Uterus (tissue), 3 donors: ENCODE measurements at regions not wholly inside any gene's neighbourhood (a gene's known extent, or its start where the extent isn't known, plus 50 kb on each side); places are given as distances from the start of the nearest gene placed in this dataset.

ENCODE experiments used
- DNase-seq, 2 donors: peaks; one replicate each; pipeline ENCODE4 v3.0.0-alpha.2; 2019 to 2020
- H3K27ac ChIP-seq, 2 donors: fragments of 200-600 bp; sonication (generic); 1 replicate in 1 of 2; 2 replicates in 1 of 2; pipeline ENCODE4 v1.5.1; 2016 to 2018
- H3K27me3 ChIP-seq, 2 donors: fragments of 200-600 bp; sonication (generic); one replicate each; pipeline ENCODE4 v1.5.1; 2018 to 2019; ENCODE audit warnings: control low read depth in 1 of 2
- H3K36me3 ChIP-seq, 2 donors: fragments of 200-600 bp; sonication (generic); one replicate each; pipeline ENCODE4 v1.5.1; 2019; ENCODE audit warnings: control low read depth in 1 of 2
- H3K4me1 ChIP-seq, 2 donors: fragments of 200-600 bp; sonication (generic); one replicate each; pipeline ENCODE4 v1.5.1; 2018 to 2019; ENCODE audit warnings: control low read depth in 1 of 2
- H3K4me3 ChIP-seq, 2 donors: fragments of 200-600 bp; sonication (generic); 1 replicate in 1 of 2; 2 replicates in 1 of 2; pipeline ENCODE4 v1.5.1; 2018 to 2019; ENCODE audit warnings: mild to moderate bottlenecking in 1 of 2
- H3K9me3 ChIP-seq, 2 donors: fragments of 200-600 bp; sonication (generic); one replicate each; pipeline ENCODE4 v1.5.1; 2019; ENCODE audit warnings: control low read depth in 1 of 2
- CTCF ChIP-seq, 4 experiments: fragments of 200-600 bp in 2 of 4; fragments of 450-650 bp in 2 of 4; sonication (generic) in 2 of 4; IDR thresholded peaks; one replicate each; pipeline ENCODE4 v1.5.1; 2016 to 2019; ENCODE audit warnings: antibody characterized with exemption in 4 of 4, mild to moderate bottlenecking in 2 of 4, moderate library complexity in 1 of 4
- POLR2A ChIP-seq, 2 donors: fragments of 450-650 bp; IDR thresholded peaks; one replicate each; pipeline ENCODE4 v1.6.1; 2016; ENCODE audit warnings: antibody characterized with exemption in 2 of 2, mild to moderate bottlenecking in 1 of 2, moderate library complexity in 1 of 2
- intact Hi-C: fragments of 100-400 bp; cut with DNase I; formaldehyde crosslinking; loops from one replicate; pipeline ENCODE4 v1.15.1; 2023; ENCODE audit warnings: low total_unique reads
- donor health status: DM: yes; HTN: yes; CAD: no.

- H3K27me3 ChIP-seq = no peaks in the 10 kb centered on the region
- H3K9me3 ChIP-seq = no peaks in the 10 kb centered on the region
- TF ChIP-seq POLR2A (IDR thresholded peaks at IDR 0.05) = no peak
- TF ChIP-seq CTCF (IDR thresholded peaks at IDR 0.05) = no peak
- H3K27ac ChIP-seq = no peak overlapping the region
- no peaks in the 10 kb centered on the region for H3K36me3 ChIP-seq
- intact Hi-C loops = no loop called here
- no peak for DNase-seq
- no peaks in the 10 kb centered on the region for H3K4me1 ChIP-seq
- H3K4me3 ChIP-seq = no peak overlapping the region
Measured at GRCh38 chr3:40925231-40925630, 274.1 kb upstream of the CTNNB1 start.

- Histone ChIP-seq H3K4me3 (no peak overlapping the region), H3K9me3 (no peaks in the 10 kb centered on the region), H3K27ac (no peak overlapping the region), H3K4me1 (no peaks in the 10 kb centered on the region), H3K36me3 (no peaks in the 10 kb centered on the region), H3K27me3 (no peaks in the 10 kb centered on the region)
- intact Hi-C loops = no loop called here
- DNase-seq = no peak
- TF ChIP-seq CTCF (IDR thresholded peaks at IDR 0.05) (no peak), POLR2A (IDR thresholded peaks at IDR 0.05) (no peak)
Measured at GRCh38 chr3:40930131-40930538, 269.2 kb upstream of the CTNNB1 start.

DNA sequence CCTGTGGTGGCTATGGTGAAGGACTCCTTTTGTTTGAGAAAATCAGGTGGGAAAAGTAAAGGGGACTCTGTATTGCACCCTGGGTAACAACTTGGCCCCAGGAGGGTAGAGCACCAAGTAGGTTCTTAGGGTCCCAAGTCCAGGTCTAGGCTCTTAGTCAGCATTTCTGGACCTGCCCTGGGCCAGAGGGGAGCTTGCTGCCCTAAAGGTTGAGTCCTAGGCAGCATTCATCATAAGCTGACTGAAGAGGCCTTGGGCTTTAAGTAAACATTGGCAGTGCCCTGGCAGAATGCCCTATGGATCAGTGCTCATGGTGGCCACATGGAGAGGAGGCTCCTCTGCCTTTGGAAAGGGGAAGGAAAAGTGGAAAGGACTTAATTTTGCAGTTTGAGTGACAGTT, 268.5 kb upstream of the CTNNB1 start:
- H3K36me3 ChIP-seq = no peaks in the 10 kb centered on the region
- no peaks in the 10 kb centered on the region for H3K9me3 ChIP-seq
- no peak overlapping the region for H3K4me3 ChIP-seq
- intact Hi-C loops = no loop called here
- no peak for DNase-seq
- no peak for TF ChIP-seq POLR2A (IDR thresholded peaks at IDR 0.05)
- no peak for TF ChIP-seq CTCF (IDR thresholded peaks at IDR 0.05)
- no peaks in the 10 kb centered on the region for H3K4me1 ChIP-seq
- H3K27me3 ChIP-seq = no peaks in the 10 kb centered on the region
- H3K27ac ChIP-seq = no peak overlapping the region

- Histone ChIP-seq H3K27me3 (no peaks in the 10 kb centered on the region), H3K4me1 (no peaks in the 10 kb centered on the region), H3K36me3 (no peaks in the 10 kb centered on the region), H3K27ac (no peak overlapping the region), H3K9me3 (no peaks in the 10 kb centered on the region), H3K4me3 (no peak overlapping the region)
- intact Hi-C loops = no loop called here
- TF ChIP-seq POLR2A (IDR thresholded peaks at IDR 0.05) (no peak), CTCF (IDR thresholded peaks at IDR 0.05) (no peak)
- DNase-seq = no peak
Measured at GRCh38 chr3:40938591-40938990, 260.7 kb upstream of the CTNNB1 start.

DNA sequence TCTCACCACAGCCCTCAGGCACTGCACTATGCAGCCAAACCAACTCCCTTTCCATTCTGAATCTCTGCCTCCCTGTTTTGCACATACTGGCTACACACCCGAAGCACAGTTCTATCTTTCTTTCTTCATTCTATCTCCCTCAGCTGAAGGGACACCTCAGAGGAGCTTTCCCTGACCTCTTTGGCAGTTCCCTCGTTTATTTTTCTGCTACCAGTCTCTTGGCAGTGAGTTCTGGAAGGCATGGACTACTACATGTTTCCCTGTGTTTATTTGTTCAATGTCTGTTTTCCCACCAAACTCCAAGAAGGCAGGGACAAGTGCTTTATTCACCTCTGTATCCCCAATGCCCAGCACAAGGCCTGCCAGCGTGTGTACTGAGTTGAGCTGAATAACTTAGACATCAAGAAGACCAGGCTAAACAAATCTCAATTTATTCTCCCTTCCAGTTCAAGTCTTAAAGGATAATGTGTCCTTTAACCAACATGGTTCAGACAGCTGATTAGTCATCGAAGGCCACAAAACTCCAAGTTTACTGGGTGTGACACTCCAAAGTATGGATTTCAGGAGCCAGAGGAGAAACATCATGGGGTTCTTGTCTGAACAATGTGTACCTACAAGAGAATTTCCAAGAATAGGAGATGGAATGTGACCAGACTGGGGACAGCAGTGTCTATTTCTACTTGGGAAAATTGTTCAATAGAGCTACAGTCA, 260.1 kb upstream of the CTNNB1 start:
- H3K4me1 ChIP-seq = no peaks in the 10 kb centered on the region
- H3K4me3 ChIP-seq = no peak overlapping the region
- no peak for TF ChIP-seq POLR2A (IDR thresholded peaks at IDR 0.05)
- TF ChIP-seq CTCF (IDR thresholded peaks at IDR 0.05) = no peak
- no peaks in the 10 kb centered on the region for H3K27me3 ChIP-seq
- no peak for DNase-seq
- intact Hi-C loops = no loop called here
- H3K36me3 ChIP-seq = no peaks in the 10 kb centered on the region
- H3K9me3 ChIP-seq = no peaks in the 10 kb centered on the region
- H3K27ac ChIP-seq = no peak overlapping the region
